PC-9 (cell line): ENCODE measurements at regions not wholly inside any gene's neighbourhood (a gene's known extent, or its start where the extent isn't known, plus 50 kb on each side); places are given as distances from the start of the nearest gene placed in this dataset.
"Not testable (repeated sequence)": the region's sequence is repeated elsewhere in the genome, so short reads cannot be mapped to it uniquely, and the experiment has no call there.

ENCODE experiments used
- CTCF ChIP-seq: fragments of 200-600 bp; sonication (generic); conservative IDR thresholded peaks from 2 replicates; pipeline ENCODE4 v1.6.1; 2017; ENCODE audit warnings: mixed run types, antibody characterized with exemption, mild to moderate bottlenecking, moderate library complexity
- EZH2 ChIP-seq: fragments of 200-600 bp; sonication (generic); IDR thresholded peaks from 2 replicates; pipeline ENCODE4 v1.8.0; 2017; ENCODE audit warnings: antibody characterized with exemption, low read depth

- not testable (repeated sequence) for TF ChIP-seq CTCF, EZH2
These were observed 127.2 kb downstream of the ZNF280B start for GRCh38 chr22:22381292-22381691.
